Upper lobe of left lung (tissue), 6 donors: ENCODE measurements at regions not wholly inside any gene's neighbourhood (a gene's known extent, or its start where the extent isn't known, plus 50 kb on each side); places are given as distances from the start of the nearest gene placed in this dataset.

Experiments
- ATAC-seq, 2 donors: fragments of 200-7000 bp; cut with Tn5 transposase; one replicate each; pipeline ENCODE4 v1.9.1; 2022; ENCODE audit warnings: mild to moderate bottlenecking in 2 of 2, moderate library complexity in 2 of 2; ENCODE audit not compliant: low FRiP score in 2 of 2
- DNase-seq, 2 donors: peaks; one replicate each; pipeline ENCODE4 v3.0.0-alpha.2; 2019 to 2020
- H3K27ac ChIP-seq, 4 donors: fragments of 200-600 bp; sonication (generic); one replicate each; pipeline ENCODE4 v1.5.1; 2016 to 2019
- H3K27me3 ChIP-seq, 4 donors: fragments of 200-600 bp; sonication (generic); one replicate each; pipeline ENCODE4 v1.5.1; 2017 to 2019
- H3K36me3 ChIP-seq, 4 donors: fragments of 200-600 bp; sonication (generic); one replicate each; pipeline ENCODE4 v1.5.1; 2016 to 2019
- H3K4me1 ChIP-seq, 4 donors: fragments of 200-600 bp; sonication (generic); one replicate each; pipeline ENCODE4 v1.5.1; 2018 to 2019
- H3K4me3 ChIP-seq, 4 donors: fragments of 200-600 bp; sonication (generic); one replicate each; pipeline ENCODE4 v1.5.1; 2017 to 2019; ENCODE audit warnings: mild to moderate bottlenecking in 2 of 4, moderate library complexity in 1 of 4
- H3K9me3 ChIP-seq, 4 donors: fragments of 200-600 bp; sonication (generic); one replicate each; pipeline ENCODE4 v1.5.1; 2018 to 2019
- CTCF ChIP-seq, 6 experiments: fragments of 450-650 bp in 4 of 6; fragments of 200-600 bp in 2 of 6; sonication (generic) in 2 of 6; IDR thresholded peaks; one replicate each; pipeline ENCODE4 v1.5.1; 2016 to 2019; ENCODE audit warnings: antibody characterized with exemption in 6 of 6
- EP300 ChIP-seq, 4 donors: sonication (generic); formaldehyde crosslinking; IDR thresholded peaks; one replicate each; pipeline ENCODE4 v1.5.1; 2017; ENCODE audit warnings: antibody characterized with exemption in 4 of 4, control low read depth in 2 of 4
- POLR2A ChIP-seq, 4 donors: fragments of 450-650 bp; IDR thresholded peaks; one replicate each; pipeline ENCODE4 v1.5.1; 2016 to 2017; ENCODE audit warnings: antibody characterized with exemption in 4 of 4, mild to moderate bottlenecking in 2 of 4
- POLR2AphosphoS5 ChIP-seq, 2 donors: sonication (generic); formaldehyde crosslinking; IDR thresholded peaks; one replicate each; pipeline ENCODE4 v1.5.1; 2017; ENCODE audit warnings: antibody characterized with exemption in 2 of 2
- WGBS, 2 donors: methylation state at CpG; one replicate each; pipeline ENCODE4 v1.1.5; 2017 to 2018; 5-methylcytosine and 5-hydroxymethylcytosine counted together
- donor health status: DM: no; HTN: no; CAD: no; lungs with moderate emphysema.
- donor health status: DM: no; HTN: yes; CAD: no; lungs with severe emphysema.

GRCh38 chr6:140821196-140821595 lies 1311.5 kb upstream of the GJE1 start:
- WGBS, 2 donors, result 80 to 88% methylated on average over 3 of the region's 3 CpGs

GRCh38 chr6:140817176-140817575 lies 1315.5 kb upstream of the GJE1 start:
- H3K27me3 ChIP-seq, result no peaks in the 10 kb centered on the region
- WGBS, 2 donors, result 66 to 74% methylated on average over 3 of the region's 3 CpGs
- H3K36me3 ChIP-seq, result no peaks in the 10 kb centered on the region
- no peaks in the 10 kb centered on the region for H3K9me3 ChIP-seq
- ATAC-seq, result no peak
- H3K27ac ChIP-seq, result no peak overlapping the region
- H3K4me3 ChIP-seq, result no peak overlapping the region
- TF ChIP-seq POLR2AphosphoS5 (IDR thresholded peaks at IDR 0.05), result no peak
- TF ChIP-seq POLR2A (IDR thresholded peaks at IDR 0.05), result no peak
- no peak for TF ChIP-seq CTCF (IDR thresholded peaks at IDR 0.05)
- no peak for TF ChIP-seq EP300 (IDR thresholded peaks at IDR 0.05)
- H3K4me1 ChIP-seq, result no peaks in the 10 kb centered on the region
- DNase-seq, result no peak

More at GRCh38 chr6:140821196-140821595, 1311.5 kb upstream of the GJE1 start:
- H3K27me3 ChIP-seq, result no peaks in the 10 kb centered on the region
- TF ChIP-seq EP300 (IDR thresholded peaks at IDR 0.05) (no peak), POLR2A (IDR thresholded peaks at IDR 0.05) (no peak), CTCF (IDR thresholded peaks at IDR 0.05) (no peak), POLR2AphosphoS5 (IDR thresholded peaks at IDR 0.05) (no peak)
- no peaks in the 10 kb centered on the region for H3K36me3 ChIP-seq
- H3K4me3 ChIP-seq, result no peak overlapping the region
- ATAC-seq (no peak), DNase-seq (no peak)
- no peak overlapping the region for H3K27ac ChIP-seq
- no peaks in the 10 kb centered on the region for H3K4me1 ChIP-seq
- H3K9me3 ChIP-seq, result no peaks in the 10 kb centered on the region

- TF ChIP-seq EP300 (IDR thresholded peaks at IDR 0.05), result no peak
- no peak for TF ChIP-seq CTCF (IDR thresholded peaks at IDR 0.05)
- TF ChIP-seq POLR2A (IDR thresholded peaks at IDR 0.05), result no peak
- TF ChIP-seq POLR2AphosphoS5 (IDR thresholded peaks at IDR 0.05), result no peak
- 73 to 79% methylated on average over 3 of the region's 3 CpGs for WGBS, 2 donors
- Histone ChIP-seq H3K9me3 (no peaks in the 10 kb centered on the region), H3K27me3 (no peaks in the 10 kb centered on the region), H3K27ac (no peak overlapping the region), H3K36me3 (no peaks in the 10 kb centered on the region), H3K4me1 (no peaks in the 10 kb centered on the region), H3K4me3 (no peak overlapping the region)
- ATAC-seq, result no peak
- no peak for DNase-seq
Measured at GRCh38 chr6:140816681-140817080, 1316.0 kb upstream of the GJE1 start.

GRCh38 chr6:140812636-140813035 lies 1320.1 kb upstream of the GJE1 start:
- DNase-seq, result no peak
- TF ChIP-seq POLR2AphosphoS5 (IDR thresholded peaks at IDR 0.05), result no peak
- TF ChIP-seq POLR2A (IDR thresholded peaks at IDR 0.05), result no peak
- no peak for TF ChIP-seq EP300 (IDR thresholded peaks at IDR 0.05)
- no peak for TF ChIP-seq CTCF (IDR thresholded peaks at IDR 0.05)
- H3K27ac ChIP-seq, result no peak overlapping the region
- H3K27me3 ChIP-seq, result no peaks in the 10 kb centered on the region
- no peaks in the 10 kb centered on the region for H3K9me3 ChIP-seq
- H3K36me3 ChIP-seq, result no peaks in the 10 kb centered on the region
- no peak for ATAC-seq
- no peak overlapping the region for H3K4me3 ChIP-seq
- no peaks in the 10 kb centered on the region for H3K4me1 ChIP-seq
- WGBS, 2 donors, result 84 to 86% methylated on average over 2 of the region's 2 CpGs

- ATAC-seq (no peak), DNase-seq (no peak)
- 81 to 92% methylated on average over 4 of the region's 4 CpGs for WGBS, 2 donors
- TF ChIP-seq POLR2AphosphoS5 (IDR thresholded peaks at IDR 0.05) (no peak), EP300 (IDR thresholded peaks at IDR 0.05) (no peak), CTCF (IDR thresholded peaks at IDR 0.05) (no peak), POLR2A (IDR thresholded peaks at IDR 0.05) (no peak)
- H3K36me3 ChIP-seq, result no peaks in the 10 kb centered on the region
- no peak overlapping the region for H3K4me3 ChIP-seq
- H3K27me3 ChIP-seq, result no peaks in the 10 kb centered on the region
- no peaks in the 10 kb centered on the region for H3K9me3 ChIP-seq
- H3K27ac ChIP-seq, result no peak overlapping the region
- H3K4me1 ChIP-seq, result no peaks in the 10 kb centered on the region
Measured at GRCh38 chr6:140811642-140812041, 1321.1 kb upstream of the GJE1 start.
